ENCODE measurements at regions not wholly inside any gene's neighbourhood (a gene's known extent, or its start where the extent isn't known, plus 50 kb on each side); places are given as distances from the start of the nearest gene placed in this dataset.

DNA sequence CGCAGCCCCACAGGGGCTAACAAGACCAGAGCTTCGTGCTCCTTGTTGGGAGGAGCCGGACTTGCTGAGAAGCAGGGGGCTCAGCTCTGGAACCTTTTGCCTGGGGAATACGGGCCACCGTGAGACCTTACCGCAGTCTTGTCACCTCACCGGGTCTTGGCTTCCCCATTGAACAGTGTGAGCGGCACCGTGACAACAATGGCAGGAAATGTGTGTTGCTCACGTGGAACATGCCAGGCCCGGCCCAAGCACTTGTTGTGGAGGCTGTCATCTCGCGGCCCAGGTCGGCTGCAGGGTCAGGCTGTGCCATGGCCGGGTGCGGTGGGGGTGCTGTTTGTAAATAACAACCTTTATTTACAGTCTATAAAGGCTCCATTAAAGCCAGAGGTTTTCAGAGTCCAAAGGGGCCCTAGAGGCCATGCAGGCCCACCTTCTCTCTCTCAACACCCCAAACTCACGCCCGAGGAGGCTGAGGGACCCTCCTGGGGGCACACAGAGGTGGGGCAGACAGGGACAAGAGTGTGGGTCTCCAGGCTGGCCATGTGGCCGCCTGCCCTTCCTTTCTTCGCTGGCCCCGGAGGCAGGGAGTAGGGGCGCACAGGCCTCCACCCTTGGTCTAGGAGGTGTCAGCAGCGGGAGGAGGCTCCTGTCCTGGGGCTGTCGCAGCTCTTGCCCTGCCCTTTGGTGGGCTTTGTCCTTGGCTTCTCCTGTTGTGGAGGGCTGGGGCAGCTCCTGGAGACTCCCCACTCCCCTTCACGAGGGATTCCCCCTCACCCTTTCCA is 79.7 kb downstream of the TSPAN17 start:
- FAIRE-seq (no peak), DNase-seq (ENCODE audit: low read depth, low spot score) (peak; percentile 27)
- Histone ChIP-seq H3K79me2 (ENCODE audit: control insufficient read depth, insufficient read depth, low read length) (no peaks in the 10 kb centered on the region), H3K36me3 (ENCODE audit: control insufficient read depth in 2 of 2, extremely low read depth in 1 of 2, insufficient read depth in 2 of 2, low read length in 2 of 2) (no peaks in the 10 kb centered on the region), H3K27ac (ENCODE audit: insufficient read depth, low read depth, low read length) (no peak overlapping the region), H3K4me1 (ENCODE audit: control insufficient read depth, extremely low read depth, insufficient read depth, low read length) (no peaks in the 10 kb centered on the region), H3K9me1 (replicated peaks; ENCODE audit: control insufficient read depth, extremely low read depth, insufficient read depth, low read length) (no peaks in the 10 kb centered on the region), H4K20me1 (replicated peaks; ENCODE audit: control insufficient read depth, extremely low read depth, insufficient read depth, low read length) (no peaks in the 10 kb centered on the region), H3K4me2 (ENCODE audit: insufficient read depth, low read length) (no peak overlapping the region), H3K27me3 (ENCODE audit: control insufficient read depth in 2 of 2, insufficient read depth in 2 of 2, low read length in 2 of 2) (peaks cover 13% of the 10 kb centered on the region in 2 experiments), H2AFZ (ENCODE audit: low read depth, low read length) (no peak overlapping the region), H3K9me3 (replicated peaks; ENCODE audit: control insufficient read depth, insufficient read depth, low read length) (no peaks in the 10 kb centered on the region), H3K4me3 (replicated peaks in 1 of 3; ENCODE audit: insufficient read depth in 1 of 3, low read depth in 1 of 3, low read length in 3 of 3) (no peak overlapping the region), H3K9ac (replicated peaks; ENCODE audit: extremely low read depth, insufficient read depth, low read length) (no peak overlapping the region)
- POLR2A ChIA-PET, result no interaction called here
- no TSS peak for BruUV-seq (replicated peaks)
- dilution Hi-C loops (cut with MboI; ENCODE audit: extremely low pct_ligation_motif_present, low sequenced_read_pairs) (no loop called here), intact Hi-C loops (cut with micrococcal nuclease) (loop anchor here (2.0 kb wide), 1 partner anchor 28 kb away; no protein-coding TSS in a partner anchor)
- TF ChIP-seq POLR2AphosphoS5 (IDR thresholded peaks at IDR 0.05; ENCODE audit: insufficient read depth, low read depth, low read length) (no peak), EZH2 (IDR thresholded peaks at IDR 0.05; ENCODE audit: borderline replicate concordance, low read depth, low read length, severe bottlenecking) (no peak)
- TF ChIP-seq, protein P1, sequence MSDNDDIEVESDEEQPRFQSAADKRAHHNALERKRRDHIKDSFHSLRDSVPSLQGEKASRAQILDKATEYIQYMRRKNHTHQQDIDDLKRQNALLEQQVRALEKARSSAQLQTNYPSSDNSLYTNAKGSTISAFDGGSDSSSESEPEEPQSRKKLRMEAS (IDR thresholded peaks at IDR 0.05; ENCODE audit: insufficient read depth, insufficient read length), result peak; percentile 20
- CTCF ChIA-PET, result interaction anchor here (0.7 kb wide), 1 partner anchor 66 kb away, joined by 4 read pairs; no protein-coding TSS in a partner anchor

DNA sequence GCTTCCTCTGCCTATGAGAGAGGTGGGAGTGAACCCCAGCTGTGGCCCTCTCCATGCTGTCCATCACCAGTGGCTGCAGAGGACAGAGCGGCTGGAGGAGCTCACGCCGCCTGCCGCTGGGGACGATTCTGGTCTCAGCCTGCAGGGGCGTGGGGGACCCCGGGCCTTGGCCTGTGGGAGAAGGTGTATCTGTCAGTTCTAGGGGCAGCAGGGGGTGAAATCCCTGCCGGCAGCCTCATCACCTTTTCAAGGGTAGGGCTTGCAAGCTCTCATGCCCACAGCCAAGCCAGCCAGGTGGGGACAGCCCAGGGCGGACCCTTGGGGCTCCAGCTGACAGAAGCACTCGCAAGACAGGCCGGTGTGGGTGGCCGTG is 80.2 kb downstream of the TSPAN17 start:
- no TSS peak for BruUV-seq (replicated peaks)

More for the DNA sequence above, 80.2 kb downstream of the TSPAN17 start:
- POLR2A ChIA-PET, result no interaction called here
- Histone ChIP-seq H3K9ac (replicated peaks; ENCODE audit: extremely low read depth, insufficient read depth, low read length) (no peak overlapping the region), H3K4me2 (ENCODE audit: insufficient read depth, low read length) (no peak overlapping the region), H3K27me3 (ENCODE audit: control insufficient read depth in 2 of 2, insufficient read depth in 2 of 2, low read length in 2 of 2) (peaks cover 13% of the 10 kb centered on the region in 2 experiments), H3K4me1 (ENCODE audit: control insufficient read depth, extremely low read depth, insufficient read depth, low read length) (no peaks in the 10 kb centered on the region), H3K79me2 (ENCODE audit: control insufficient read depth, insufficient read depth, low read length) (no peaks in the 10 kb centered on the region), H3K36me3 (ENCODE audit: control insufficient read depth in 2 of 2, extremely low read depth in 1 of 2, insufficient read depth in 2 of 2, low read length in 2 of 2) (no peaks in the 10 kb centered on the region), H3K27ac (ENCODE audit: insufficient read depth, low read depth, low read length) (no peak overlapping the region), H3K4me3 (replicated peaks in 1 of 3; ENCODE audit: insufficient read depth in 1 of 3, low read depth in 1 of 3, low read length in 3 of 3) (no peak overlapping the region), H4K20me1 (replicated peaks; ENCODE audit: control insufficient read depth, extremely low read depth, insufficient read depth, low read length) (no peaks in the 10 kb centered on the region), H3K9me3 (replicated peaks; ENCODE audit: control insufficient read depth, insufficient read depth, low read length) (no peaks in the 10 kb centered on the region), H2AFZ (ENCODE audit: low read depth, low read length) (no peak overlapping the region), H3K9me1 (replicated peaks; ENCODE audit: control insufficient read depth, extremely low read depth, insufficient read depth, low read length) (no peaks in the 10 kb centered on the region)
- FAIRE-seq, result no peak
- intact Hi-C loops (cut with micrococcal nuclease), result loop anchor here (2.0 kb wide), 1 partner anchor 27 kb away; no protein-coding TSS in a partner anchor
- dilution Hi-C loops (cut with MboI; ENCODE audit: extremely low pct_ligation_motif_present, low sequenced_read_pairs), result no loop called here
- DNase-seq (ENCODE audit: low read depth, low spot score), result no peak
- TF ChIP-seq EZH2 (IDR thresholded peaks at IDR 0.05; ENCODE audit: borderline replicate concordance, low read depth, low read length, severe bottlenecking), result no peak
- TF ChIP-seq POLR2AphosphoS5 (IDR thresholded peaks at IDR 0.05; ENCODE audit: insufficient read depth, low read depth, low read length), result no peak
- no peak for TF ChIP-seq MYC (IDR thresholded peaks at IDR 0.05; ENCODE audit: low read depth, low read length)
- no peak for TF ChIP-seq POLR2A (IDR thresholded peaks at IDR 0.05; ENCODE audit: low read depth, low read length)
- TF ChIP-seq, protein P2, sequence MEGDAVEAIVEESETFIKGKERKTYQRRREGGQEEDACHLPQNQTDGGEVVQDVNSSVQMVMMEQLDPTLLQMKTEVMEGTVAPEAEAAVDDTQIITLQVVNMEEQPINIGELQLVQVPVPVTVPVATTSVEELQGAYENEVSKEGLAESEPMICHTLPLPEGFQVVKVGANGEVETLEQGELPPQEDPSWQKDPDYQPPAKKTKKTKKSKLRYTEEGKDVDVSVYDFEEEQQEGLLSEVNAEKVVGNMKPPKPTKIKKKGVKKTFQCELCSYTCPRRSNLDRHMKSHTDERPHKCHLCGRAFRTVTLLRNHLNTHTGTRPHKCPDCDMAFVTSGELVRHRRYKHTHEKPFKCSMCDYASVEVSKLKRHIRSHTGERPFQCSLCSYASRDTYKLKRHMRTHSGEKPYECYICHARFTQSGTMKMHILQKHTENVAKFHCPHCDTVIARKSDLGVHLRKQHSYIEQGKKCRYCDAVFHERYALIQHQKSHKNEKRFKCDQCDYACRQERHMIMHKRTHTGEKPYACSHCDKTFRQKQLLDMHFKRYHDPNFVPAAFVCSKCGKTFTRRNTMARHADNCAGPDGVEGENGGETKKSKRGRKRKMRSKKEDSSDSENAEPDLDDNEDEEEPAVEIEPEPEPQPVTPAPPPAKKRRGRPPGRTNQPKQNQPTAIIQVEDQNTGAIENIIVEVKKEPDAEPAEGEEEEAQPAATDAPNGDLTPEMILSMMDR (IDR thresholded peaks at IDR 0.05; ENCODE audit: extremely low read depth in 1 of 2, insufficient read depth in 1 of 2, low read depth in 1 of 2, low read length in 2 of 2), result no peak
- TF ChIP-seq, protein P1 (IDR thresholded peaks at IDR 0.05; ENCODE audit: insufficient read depth, insufficient read length), result no peak
- no peak for TF ChIP-seq JUN (IDR thresholded peaks at IDR 0.05; ENCODE audit: borderline replicate concordance, insufficient read depth, insufficient read length, low read depth)
- TF ChIP-seq GATA2 (IDR thresholded peaks at IDR 0.05; ENCODE audit: insufficient read depth, insufficient read length, low read depth, low read length), result no peak
- TF ChIP-seq FOS (IDR thresholded peaks at IDR 0.05; ENCODE audit: borderline replicate concordance, insufficient read depth, low read length), result no peak
- CTCF ChIA-PET, result interaction anchor here (0.7 kb wide), 1 partner anchor 67 kb away, joined by 4 read pairs; no protein-coding TSS in a partner anchor

All from endothelial cell of umbilical vein (primary cell).